Activated CD4-positive, CD25-positive, alpha-beta regulatory T cell (primary cell): ENCODE measurements at regions not wholly inside any gene's neighbourhood (a gene's known extent, or its start where the extent isn't known, plus 50 kb on each side); places are given as distances from the start of the nearest gene placed in this dataset.
"Not testable (repeated sequence)": the region's sequence is repeated elsewhere in the genome, so short reads cannot be mapped to it uniquely, and the experiment has no call there.

Experiments used
- DNase-seq, 4 experiments: peaks; one replicate each; lab custom pipeline; 2025; lab: John Stamatoyannopoulos, UW

- DNase-seq, result no peak
Observed at GRCh38 chr3:139202226-139202958, 141.4 kb upstream of the MRPS22 start.

- DNase-seq, result no peak
Observed at GRCh38 chr3:139202959-139203349, 140.9 kb upstream of the MRPS22 start.

GRCh38 chr3:139203752-139204151 is 140.1 kb upstream of the MRPS22 start:
- DNase-seq, result no peak

GRCh38 chr3:139204728-139205127 is 139.1 kb upstream of the MRPS22 start:
- DNase-seq, result no peak

GRCh38 chr3:139213936-139214335 is 129.9 kb upstream of the MRPS22 start:
- DNase-seq, result no peak

GRCh38 chr3:139216958-139217357 is 126.9 kb upstream of the MRPS22 start:
- no peak for DNase-seq

GRCh38 chr3:139217633-139218032 is 126.2 kb upstream of the MRPS22 start:
- no peak for DNase-seq

- DNase-seq, result no peak
Observed at GRCh38 chr3:139218046-139218445, 125.8 kb upstream of the MRPS22 start.

GRCh38 chr3:139219463-139219862 is 124.4 kb upstream of the MRPS22 start:
- DNase-seq, result no peak

- DNase-seq, result no peak
Observed at GRCh38 chr3:139222100-139222657, 121.6 kb upstream of the MRPS22 start.

- no peak for DNase-seq
Observed at GRCh38 chr3:139225548-139225947, 118.3 kb upstream of the MRPS22 start.

- no peak for DNase-seq
Observed at GRCh38 chr3:139226731-139227130, 117.1 kb upstream of the MRPS22 start.

GRCh38 chr3:139227165-139227564 is 116.7 kb upstream of the MRPS22 start:
- DNase-seq, result no peak

- DNase-seq, result no peak
Observed at GRCh38 chr3:139227827-139228226, 116.0 kb upstream of the MRPS22 start.

GRCh38 chr3:139230391-139230790 is 113.4 kb upstream of the MRPS22 start:
- DNase-seq, result no peak

GRCh38 chr3:139231555-139232281 is 112.1 kb upstream of the MRPS22 start:
- DNase-seq, result no peak

- DNase-seq, result not testable (repeated sequence)
Observed at GRCh38 chr3:139232341-139232740, 111.5 kb upstream of the MRPS22 start.

- DNase-seq, result no peak
Observed at GRCh38 chr3:139234491-139234890, 109.3 kb upstream of the MRPS22 start.

- DNase-seq, result no peak
Observed at GRCh38 chr3:139235192-139235591, 108.6 kb upstream of the MRPS22 start.

- no peak for DNase-seq
Observed at GRCh38 chr3:139236336-139236735, 107.5 kb upstream of the MRPS22 start.

- no peak for DNase-seq
Observed at GRCh38 chr3:139238281-139239030, 105.4 kb upstream of the MRPS22 start.

- DNase-seq, result no peak
Observed at GRCh38 chr3:139239550-139239949, 104.3 kb upstream of the MRPS22 start.

- DNase-seq, result no peak
Observed at GRCh38 chr3:139241783-139242182, 102.0 kb upstream of the MRPS22 start.
